NT2/D1 (cell line): ENCODE measurements at regions not wholly inside any gene's neighbourhood (a gene's known extent, or its start where the extent isn't known, plus 50 kb on each side); places are given as distances from the start of the nearest gene placed in this dataset.

Experiments used
- SUZ12 ChIP-seq: IDR thresholded peaks from 2 replicates; pipeline ENCODE4 v1.6.1; 2011; ENCODE audit not compliant: insufficient read length, insufficient read depth; ENCODE audit errors: extremely low read depth
- YY1 ChIP-seq: IDR thresholded peaks from 2 replicates; pipeline ENCODE4 v1.6.1; 2011; ENCODE audit not compliant: insufficient read length, insufficient read depth
- ZNF274 ChIP-seq: IDR thresholded peaks from 2 replicates; pipeline ENCODE4 v1.6.1; 2011; ENCODE audit warnings: mild to moderate bottlenecking, low read depth, low read length

- TF ChIP-seq YY1 (no peak), SUZ12 (no peak), ZNF274 (no peak)
Measured at GRCh38 chr4:95638920-95639501, 90.2 kb upstream of the UNC5C start.
